GM18951 (cell line): ENCODE measurements at regions not wholly inside any gene's neighbourhood (a gene's known extent, or its start where the extent isn't known, plus 50 kb on each side); places are given as distances from the start of the nearest gene placed in this dataset.

Source experiments
- POLR2A ChIP-seq: IDR thresholded peaks from 4 replicates; pipeline ENCODE4 v1.6.1; 2011; ENCODE audit warnings: mild to moderate bottlenecking; ENCODE audit not compliant: insufficient read length, insufficient read depth; ENCODE audit errors: extremely low read depth
- in situ Hi-C: fragments of 300-500 bp; cut with MboI; formaldehyde crosslinking; loops from one replicate; pipeline ENCODE4 v1.12.0; 2022; ENCODE audit warnings: low sequenced_read_pairs, mixed read lengths, inconsistent platforms; ENCODE audit not compliant: unreplicated experiment

- no peak for TF ChIP-seq POLR2A
- in situ Hi-C loops, result no loop called here
Measured at GRCh38 chr18:56245866-56246580, 392.4 kb downstream of the TXNL1 start.

GRCh38 chr18:56240405-56240804, 398.0 kb downstream of the TXNL1 start:
- no peak for TF ChIP-seq POLR2A
- in situ Hi-C loops, result no loop called here

- TF ChIP-seq POLR2A, result no peak
Measured at GRCh38 chr18:56238576-56238975, 399.8 kb downstream of the TXNL1 start.

GRCh38 chr18:56235481-56236013, 402.8 kb downstream of the TXNL1 start:
- in situ Hi-C loops, result no loop called here
- TF ChIP-seq POLR2A, result no peak

More at GRCh38 chr18:56238576-56238975, 399.8 kb downstream of the TXNL1 start:
- in situ Hi-C loops, result no loop called here

GRCh38 chr18:56235071-56235470, 403.3 kb downstream of the TXNL1 start:
- TF ChIP-seq POLR2A, result no peak
- in situ Hi-C loops, result no loop called here

- no peak for TF ChIP-seq POLR2A
- in situ Hi-C loops, result no loop called here
Measured at GRCh38 chr18:56233595-56233994, 404.8 kb downstream of the TXNL1 start.

GRCh38 chr18:56226025-56226424, 412.4 kb downstream of the TXNL1 start:
- in situ Hi-C loops, result no loop called here
- TF ChIP-seq POLR2A, result no peak

- in situ Hi-C loops, result no loop called here
- TF ChIP-seq POLR2A, result no peak
Measured at GRCh38 chr18:56224669-56225561, 413.5 kb downstream of the TXNL1 start.

- in situ Hi-C loops, result no loop called here
Measured at GRCh38 chr18:56221195-56222065, 417.0 kb downstream of the TXNL1 start.

GRCh38 chr18:56217406-56217805, 421.0 kb downstream of the TXNL1 start:
- in situ Hi-C loops, result no loop called here
- no peak for TF ChIP-seq POLR2A

More at GRCh38 chr18:56221195-56222065, 417.0 kb downstream of the TXNL1 start:
- no peak for TF ChIP-seq POLR2A

GRCh38 chr18:56214706-56215105, 423.7 kb downstream of the TXNL1 start:
- in situ Hi-C loops, result no loop called here
- no peak for TF ChIP-seq POLR2A

- in situ Hi-C loops, result no loop called here
- no peak for TF ChIP-seq POLR2A
Measured at GRCh38 chr18:56210520-56210919, 427.9 kb downstream of the TXNL1 start.

- no peak for TF ChIP-seq POLR2A
- in situ Hi-C loops, result no loop called here
Measured at GRCh38 chr18:56207989-56208388, 430.4 kb downstream of the TXNL1 start.
